ENCODE measurements at regions not wholly inside any gene's neighbourhood (a gene's known extent, or its start where the extent isn't known, plus 50 kb on each side); places are given as distances from the start of the nearest gene placed in this dataset.
"Not testable (repeated sequence)": the region's sequence is repeated elsewhere in the genome, so short reads cannot be mapped to it uniquely, and the experiment has no call there.

DNA sequence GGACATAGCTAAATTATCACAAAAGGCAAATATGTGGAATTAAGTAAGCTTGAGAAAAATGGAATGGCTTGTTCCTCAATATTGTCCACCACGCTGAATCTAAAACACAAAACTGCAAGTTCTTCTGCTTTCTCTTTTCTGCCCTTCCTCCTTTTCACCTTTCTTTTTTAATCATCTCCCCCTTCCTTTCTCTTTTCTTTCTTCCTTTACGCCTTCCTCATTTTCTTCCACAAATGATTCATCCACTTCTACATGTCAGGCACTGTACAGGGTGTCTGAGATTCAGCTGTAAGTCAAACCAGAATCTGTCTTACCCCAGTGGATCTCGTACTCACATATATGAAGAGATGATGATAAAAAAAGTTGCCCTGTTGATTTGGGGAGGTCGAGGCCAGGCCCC is 1182.5 kb downstream of the MRPL39 start:
- no peak overlapping the region for H3K4me3 ChIP-seq (ENCODE audit: low read depth, low read length)
- TF ChIP-seq, protein P1, sequence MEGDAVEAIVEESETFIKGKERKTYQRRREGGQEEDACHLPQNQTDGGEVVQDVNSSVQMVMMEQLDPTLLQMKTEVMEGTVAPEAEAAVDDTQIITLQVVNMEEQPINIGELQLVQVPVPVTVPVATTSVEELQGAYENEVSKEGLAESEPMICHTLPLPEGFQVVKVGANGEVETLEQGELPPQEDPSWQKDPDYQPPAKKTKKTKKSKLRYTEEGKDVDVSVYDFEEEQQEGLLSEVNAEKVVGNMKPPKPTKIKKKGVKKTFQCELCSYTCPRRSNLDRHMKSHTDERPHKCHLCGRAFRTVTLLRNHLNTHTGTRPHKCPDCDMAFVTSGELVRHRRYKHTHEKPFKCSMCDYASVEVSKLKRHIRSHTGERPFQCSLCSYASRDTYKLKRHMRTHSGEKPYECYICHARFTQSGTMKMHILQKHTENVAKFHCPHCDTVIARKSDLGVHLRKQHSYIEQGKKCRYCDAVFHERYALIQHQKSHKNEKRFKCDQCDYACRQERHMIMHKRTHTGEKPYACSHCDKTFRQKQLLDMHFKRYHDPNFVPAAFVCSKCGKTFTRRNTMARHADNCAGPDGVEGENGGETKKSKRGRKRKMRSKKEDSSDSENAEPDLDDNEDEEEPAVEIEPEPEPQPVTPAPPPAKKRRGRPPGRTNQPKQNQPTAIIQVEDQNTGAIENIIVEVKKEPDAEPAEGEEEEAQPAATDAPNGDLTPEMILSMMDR (IDR thresholded peaks at IDR 0.05; ENCODE audit: borderline replicate concordance, insufficient read depth, low read depth, low read length) = no peak

DNA sequence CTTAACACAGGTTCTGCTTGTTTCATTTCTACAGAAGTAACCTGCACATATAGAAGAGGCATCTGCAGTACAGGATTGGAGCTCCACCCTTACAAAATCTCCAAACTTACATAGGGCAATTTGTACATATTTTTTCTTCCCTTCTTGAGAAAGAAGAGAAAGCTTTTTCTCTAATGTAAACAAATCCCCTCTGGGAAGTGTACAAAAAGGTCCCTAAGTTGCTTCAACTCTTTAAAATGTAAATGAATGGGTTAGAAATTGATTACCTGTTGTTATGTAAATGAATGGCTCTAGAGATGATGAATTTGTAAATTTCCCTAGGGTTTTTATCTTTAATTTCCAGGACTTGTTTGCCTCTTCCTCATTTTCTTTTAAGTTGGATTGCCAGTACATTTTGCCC is 1183.7 kb downstream of the MRPL39 start:
- no peak overlapping the region for H3K4me3 ChIP-seq (ENCODE audit: low read depth, low read length)
- TF ChIP-seq, protein P1 (IDR thresholded peaks at IDR 0.05; ENCODE audit: borderline replicate concordance, insufficient read depth, low read depth, low read length) = no peak

DNA sequence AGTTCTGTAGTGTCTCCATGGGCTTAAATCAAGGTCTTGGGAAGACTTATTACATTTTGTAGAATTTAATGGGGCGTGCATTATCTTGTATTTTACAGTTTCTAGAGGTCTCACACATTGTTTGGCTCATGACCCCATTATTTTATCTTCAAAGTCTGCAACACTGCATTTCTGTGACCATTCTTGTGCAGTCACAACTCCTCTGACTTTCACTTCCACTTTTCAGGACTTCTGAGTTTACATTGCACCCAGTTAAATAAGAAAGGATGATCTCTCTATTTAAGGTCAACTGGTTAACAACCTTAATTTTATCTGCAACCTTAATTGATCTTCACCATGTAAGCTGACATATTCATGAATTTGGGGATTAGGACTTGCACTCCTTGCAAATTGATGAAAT is 1186.6 kb downstream of the MRPL39 start:
- TF ChIP-seq, protein P1 (IDR thresholded peaks at IDR 0.05; ENCODE audit: borderline replicate concordance, insufficient read depth, low read depth, low read length) = no peak
- H3K4me3 ChIP-seq (ENCODE audit: low read depth, low read length) = no peak overlapping the region

DNA sequence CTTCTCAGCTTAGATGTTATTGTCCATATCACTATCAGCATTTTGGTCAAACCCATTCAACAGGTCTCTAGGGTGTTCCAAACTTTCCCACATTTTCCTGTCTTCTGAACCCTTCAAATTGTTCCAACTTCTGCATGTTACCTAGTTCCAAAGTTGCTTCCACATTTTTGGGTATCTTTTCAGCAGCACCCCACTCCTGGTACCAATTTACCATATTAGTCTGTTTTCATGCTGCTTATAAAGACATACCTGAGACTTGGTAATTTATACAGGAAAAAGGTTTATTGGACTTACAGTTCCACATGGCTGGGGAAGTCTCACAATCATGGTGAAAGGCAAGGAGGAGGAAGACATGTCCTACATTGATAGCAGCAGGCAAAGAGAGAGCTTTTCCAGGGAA is 1187.6 kb downstream of the MRPL39 start:
- not testable (repeated sequence) for H3K4me3 ChIP-seq (ENCODE audit: low read depth, low read length)

DNA sequence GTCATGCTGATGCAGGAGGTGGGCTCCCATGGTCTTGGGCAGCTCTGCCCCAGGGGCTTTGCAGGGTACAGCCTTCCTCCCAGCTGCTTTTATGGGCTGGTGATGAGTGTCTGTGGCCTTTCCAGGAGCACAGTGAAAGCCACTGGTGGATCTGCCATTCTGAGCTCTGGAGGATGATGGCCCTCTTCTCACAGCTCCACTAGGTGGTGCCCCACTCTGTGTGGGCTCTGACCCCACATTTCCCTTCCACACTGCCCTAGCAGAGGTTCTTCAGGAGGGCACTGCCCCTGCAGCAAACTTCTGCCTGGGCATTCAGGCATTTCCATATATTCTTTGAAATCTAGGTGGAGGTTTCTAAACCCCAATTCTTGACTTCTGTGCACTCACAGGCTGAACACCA is 1188.6 kb downstream of the MRPL39 start:
- H3K4me3 ChIP-seq (ENCODE audit: low read depth, low read length) = no peak overlapping the region
- TF ChIP-seq, protein P1 (IDR thresholded peaks at IDR 0.05; ENCODE audit: borderline replicate concordance, insufficient read depth, low read depth, low read length) = no peak

DNA sequence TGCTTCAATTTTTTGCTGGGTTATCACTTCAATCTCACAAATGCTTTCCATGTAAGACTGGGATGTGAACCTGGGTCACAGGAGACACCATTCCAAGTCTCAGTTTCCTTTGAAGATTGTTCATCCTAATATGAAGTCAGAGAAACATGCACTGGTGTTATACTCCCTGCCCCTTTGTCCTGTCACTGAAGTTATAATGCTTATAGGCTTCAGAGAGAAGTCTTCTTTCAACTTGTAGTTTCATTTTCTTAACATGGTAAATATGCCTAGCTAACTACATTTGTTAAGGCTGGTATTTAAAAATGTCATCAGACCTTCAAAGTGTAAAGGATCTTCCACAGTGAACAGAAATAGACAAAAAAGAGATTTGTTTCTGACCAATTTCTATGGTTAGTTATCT is 1195.9 kb downstream of the MRPL39 start:
- no peak overlapping the region for H3K4me3 ChIP-seq (ENCODE audit: low read depth, low read length)
- TF ChIP-seq, protein P1 (IDR thresholded peaks at IDR 0.05; ENCODE audit: borderline replicate concordance, insufficient read depth, low read depth, low read length) = no peak

DNA sequence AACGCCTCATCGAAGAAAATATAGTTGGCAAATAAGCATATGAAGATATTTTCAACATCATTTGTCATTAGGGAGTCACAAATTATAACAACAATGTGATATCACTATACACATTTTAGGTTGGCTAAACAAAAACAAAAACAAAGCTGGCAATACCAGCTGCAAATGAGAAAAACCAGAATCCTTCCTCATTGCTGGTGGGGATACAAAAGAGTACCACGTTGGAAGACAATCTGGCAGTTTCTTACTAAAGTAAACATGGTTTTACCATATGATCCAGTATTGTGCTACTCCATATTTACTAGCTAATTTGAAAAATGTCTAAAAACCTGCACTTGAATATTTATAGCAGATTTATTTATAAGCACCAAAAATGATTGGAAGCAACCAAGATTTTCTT is 1204.1 kb downstream of the MRPL39 start:
- H3K4me3 ChIP-seq (ENCODE audit: low read depth, low read length) = no peak overlapping the region
- TF ChIP-seq, protein P1 (IDR thresholded peaks at IDR 0.05; ENCODE audit: borderline replicate concordance, insufficient read depth, low read depth, low read length) = no peak

DNA sequence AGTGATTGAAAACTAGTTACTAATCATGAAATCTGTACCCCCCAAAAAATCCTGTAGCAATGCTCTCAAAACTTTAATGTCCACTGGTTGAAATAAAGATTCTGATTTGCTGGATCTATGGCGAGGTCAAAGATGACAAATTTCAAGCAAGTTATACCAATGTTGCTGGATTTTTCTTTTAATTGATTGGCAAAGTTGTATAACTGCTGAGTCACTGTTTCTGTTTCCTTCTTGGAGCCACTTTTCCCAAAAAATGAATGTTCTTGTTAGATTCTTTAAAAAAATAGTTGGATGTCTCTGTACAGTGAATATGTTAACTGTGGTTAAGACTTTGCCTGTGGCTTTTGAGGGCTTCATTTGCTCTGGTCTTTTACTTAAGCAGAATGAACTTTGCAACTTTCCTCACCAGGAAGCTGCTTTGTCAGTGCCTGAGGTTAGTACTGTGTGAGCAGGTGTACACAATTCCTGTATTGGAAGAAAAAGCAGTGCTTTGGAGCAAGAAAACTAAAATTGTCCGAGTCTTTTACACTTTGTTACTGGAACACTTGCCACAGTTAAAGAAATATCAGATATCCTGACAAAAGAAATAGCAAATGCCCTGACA is 1211.9 kb downstream of the MRPL39 start:
- no peak overlapping the region for H3K4me3 ChIP-seq (ENCODE audit: low read depth, low read length)
- TF ChIP-seq, protein P1 (IDR thresholded peaks at IDR 0.05; ENCODE audit: borderline replicate concordance, insufficient read depth, low read depth, low read length) = no peak
